HG02759 (cell line): ENCODE measurements at regions not wholly inside any gene's neighbourhood (a gene's known extent, or its start where the extent isn't known, plus 50 kb on each side); places are given as distances from the start of the nearest gene placed in this dataset.

ENCODE experiments used
- ATAC-seq: cut with Tn5 transposase; IDR thresholded peaks from one replicate; pipeline ENCODE4 v1.9.1; 2021; ENCODE audit warnings: mild to moderate bottlenecking, moderate library complexity; ENCODE audit not compliant: unreplicated experiment

DNA sequence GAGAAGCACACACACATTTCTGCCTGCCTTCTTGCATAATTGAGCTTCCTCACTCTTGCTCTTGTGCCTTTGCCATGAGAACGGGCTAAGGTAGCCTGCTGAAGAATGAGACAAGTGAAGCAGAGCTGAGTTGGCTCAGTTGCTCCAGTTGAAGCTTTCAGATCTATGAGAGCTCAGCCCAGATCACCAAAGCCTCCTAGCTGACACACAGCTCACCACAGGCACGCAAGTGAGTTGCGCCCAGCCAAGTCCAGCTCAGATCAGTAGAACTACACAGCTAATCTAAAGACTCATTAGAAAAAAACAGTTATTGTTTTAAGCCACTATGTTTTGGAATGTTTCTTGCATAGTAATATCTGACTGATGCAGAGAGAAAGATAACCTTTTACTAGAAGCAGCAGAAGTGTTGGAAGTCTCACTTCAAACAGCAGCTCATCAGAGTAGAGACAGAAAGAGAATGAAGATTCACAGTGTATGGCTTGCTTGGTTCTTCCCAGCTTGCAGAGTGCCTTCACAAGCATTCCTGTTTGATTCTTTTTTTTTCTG lies 362.4 kb downstream of the MID1IP1 start:
- ATAC-seq = no peak

DNA sequence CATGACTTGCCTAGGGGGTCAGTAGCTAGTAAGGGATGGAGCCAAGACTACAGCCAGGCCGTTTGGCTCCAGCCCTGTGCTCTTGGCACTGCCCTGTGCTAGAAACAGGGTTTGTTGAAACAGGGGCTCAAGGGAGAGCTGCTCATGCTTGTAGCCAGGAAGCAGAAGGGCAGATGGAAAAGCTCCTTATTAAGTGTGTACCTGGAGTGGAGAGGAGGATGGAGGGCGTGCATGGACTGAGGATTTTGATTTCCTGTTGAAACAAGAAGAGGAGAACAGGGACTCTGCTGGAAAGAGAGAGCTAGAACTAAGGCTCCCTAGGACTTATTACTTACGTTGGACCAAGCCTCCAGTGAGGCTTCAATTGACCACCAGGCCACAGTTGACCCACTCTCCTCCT lies 363.0 kb downstream of the MID1IP1 start:
- ATAC-seq = no peak

DNA sequence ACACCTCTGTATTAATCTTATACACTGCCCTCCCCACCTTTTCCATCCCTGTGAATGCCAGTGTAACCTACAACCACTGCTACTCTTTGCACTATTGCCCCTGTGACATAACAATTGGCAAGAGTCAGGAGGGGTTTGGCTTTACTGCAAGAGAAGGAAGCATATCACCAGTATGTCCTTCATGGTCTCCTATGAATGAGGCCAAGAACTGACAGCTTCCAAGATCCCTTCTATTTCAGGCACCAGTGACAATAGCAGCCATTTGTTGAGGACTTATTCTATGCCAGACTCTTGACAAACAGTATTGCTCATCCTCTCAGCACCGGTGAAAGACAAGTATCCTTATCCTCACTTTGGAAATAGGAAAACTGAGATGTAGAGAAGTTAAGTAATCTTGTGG lies 363.9 kb downstream of the MID1IP1 start:
- ATAC-seq = no peak

DNA sequence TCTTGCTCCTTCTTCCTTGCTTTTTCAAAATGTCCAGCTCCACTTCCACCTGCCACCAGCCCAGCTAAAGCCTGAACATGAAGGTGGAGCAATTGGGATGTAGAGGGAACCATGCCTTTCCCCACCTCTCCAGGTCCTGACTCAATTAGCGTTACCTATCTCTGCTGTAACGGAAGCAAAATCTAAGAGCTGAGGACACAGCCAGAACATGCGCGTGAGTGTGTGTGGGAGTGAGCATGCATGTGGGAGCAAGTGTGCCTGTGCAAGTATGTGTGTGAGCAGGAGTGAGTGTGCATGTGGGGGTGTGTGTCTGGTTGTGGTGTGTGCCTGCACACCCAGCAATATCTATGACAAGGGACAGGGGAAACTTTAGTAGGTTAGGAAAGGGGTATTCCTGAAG lies 364.5 kb downstream of the MID1IP1 start:
- no peak for ATAC-seq

DNA sequence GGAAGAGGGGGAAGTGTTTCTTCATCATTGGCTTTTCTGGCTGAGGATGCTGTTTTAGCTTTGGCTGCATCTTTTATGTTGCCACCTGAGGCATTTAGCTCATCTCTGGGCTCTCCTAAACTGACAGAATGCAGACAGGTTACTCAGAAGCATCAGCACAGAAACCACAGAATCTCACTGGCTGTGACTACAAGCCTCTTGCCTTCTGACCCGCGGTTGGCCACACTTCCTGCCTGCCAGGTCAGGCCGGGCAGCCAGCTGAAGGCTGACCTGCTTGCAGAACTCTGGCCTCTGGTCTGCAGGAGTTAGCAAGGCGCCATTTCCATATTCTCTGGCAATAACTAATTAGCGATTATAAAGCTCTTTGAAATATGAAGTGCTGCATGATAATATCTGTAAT lies 366.5 kb downstream of the MID1IP1 start:
- ATAC-seq = peak; percentile 87

DNA sequence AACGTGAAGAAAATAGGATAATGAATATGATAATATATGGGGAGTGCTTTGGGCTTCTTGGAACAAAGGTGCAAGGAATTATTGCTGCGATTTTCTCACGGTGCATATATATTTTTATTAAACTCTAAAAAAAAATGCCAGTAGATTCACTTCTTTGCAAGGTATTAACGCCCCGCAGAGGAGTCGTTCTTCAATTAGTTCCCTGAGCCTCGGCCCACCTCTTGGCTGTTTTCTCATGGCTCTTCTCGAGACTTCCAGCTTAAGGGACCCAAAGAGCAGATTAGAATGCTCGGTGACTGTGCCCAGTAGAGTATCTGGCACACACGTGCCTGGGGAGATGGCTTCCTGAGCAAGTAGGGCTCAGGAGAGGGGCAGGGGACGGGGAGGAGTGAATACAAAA lies 367.4 kb downstream of the MID1IP1 start:
- ATAC-seq = no peak

DNA sequence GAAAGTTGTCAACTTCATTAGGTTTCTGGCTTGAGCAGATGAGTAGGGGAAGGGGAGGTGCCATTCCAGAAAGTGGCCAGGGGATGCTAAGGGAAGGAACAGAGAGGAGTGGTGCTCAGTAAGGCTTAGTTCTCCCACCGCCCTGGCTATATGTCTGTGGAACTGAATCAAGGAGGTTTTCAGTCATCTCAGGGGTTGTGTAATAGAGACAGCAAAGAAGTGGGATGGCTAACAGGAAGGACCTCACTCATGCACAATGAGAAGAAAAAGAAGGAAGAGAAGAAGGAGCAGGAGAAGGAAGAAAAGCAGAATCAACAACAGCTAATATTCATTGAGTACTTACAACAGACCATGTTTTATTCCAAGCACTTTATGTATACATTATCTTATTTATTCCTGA lies 368.7 kb downstream of the MID1IP1 start:
- no peak for ATAC-seq

DNA sequence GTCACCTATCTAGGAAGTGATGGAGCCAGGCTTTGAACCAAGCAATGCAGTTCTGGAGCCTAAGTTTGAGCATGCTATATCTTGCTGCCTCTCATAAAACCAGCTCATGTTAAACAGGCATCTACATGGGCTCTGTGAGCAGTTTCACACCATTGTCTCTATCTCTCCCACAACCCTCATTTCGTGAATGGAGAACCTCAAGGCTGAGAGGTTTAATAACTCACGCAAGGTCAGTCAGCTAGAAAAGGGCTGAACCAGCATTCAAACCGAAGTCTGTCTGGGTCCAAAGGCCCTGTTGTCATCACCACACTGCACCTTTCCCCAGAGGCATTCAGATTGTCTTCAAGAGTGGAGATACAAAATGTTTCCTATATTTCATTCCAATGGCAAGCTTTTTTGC lies 369.2 kb downstream of the MID1IP1 start:
- ATAC-seq = no peak

DNA sequence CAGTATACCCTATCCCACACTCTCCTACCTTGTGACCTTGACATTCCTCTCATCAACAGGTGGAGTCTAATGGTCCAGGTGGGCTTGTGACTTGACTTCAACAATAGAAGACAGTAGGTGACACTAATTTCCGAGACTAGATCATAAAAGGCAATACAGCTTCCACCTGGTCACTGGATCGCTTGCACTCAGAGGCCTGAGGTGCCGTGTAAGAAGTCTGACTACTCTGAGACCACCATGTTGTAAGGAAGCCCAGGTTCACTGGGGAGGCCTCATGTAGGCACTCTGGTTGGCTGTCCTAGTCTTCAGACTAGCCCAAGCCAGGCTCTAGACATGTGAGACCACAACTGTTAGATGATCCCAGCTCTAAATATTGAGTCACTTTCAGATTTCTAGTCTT lies 370.4 kb downstream of the MID1IP1 start:
- no peak for ATAC-seq

DNA sequence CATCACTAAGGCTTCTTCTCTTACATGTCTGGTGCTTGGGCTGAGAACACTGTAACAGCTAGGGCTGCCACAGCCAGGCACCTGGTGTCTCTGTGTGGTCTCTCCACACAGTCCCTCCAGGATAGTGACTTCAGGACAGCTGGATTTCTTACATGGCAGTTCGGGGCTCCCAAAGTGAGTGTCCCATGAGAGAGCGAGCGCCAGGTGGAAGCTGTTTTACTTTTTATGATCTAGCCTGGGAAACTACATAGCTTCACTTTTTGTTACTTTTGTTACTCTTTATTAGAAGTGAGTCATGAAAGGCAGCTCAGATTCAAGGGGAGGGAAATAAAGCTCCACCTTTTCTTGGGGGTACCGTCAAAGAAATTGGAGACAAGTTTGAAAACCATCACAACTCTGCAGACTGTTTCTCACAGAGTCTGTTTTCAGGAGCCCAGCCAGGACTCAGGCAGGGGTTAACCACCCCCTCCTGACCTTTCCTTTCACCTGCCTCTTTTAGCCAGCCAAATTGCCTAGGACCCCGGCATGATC lies 373.0 kb downstream of the MID1IP1 start:
- ATAC-seq = no peak

DNA sequence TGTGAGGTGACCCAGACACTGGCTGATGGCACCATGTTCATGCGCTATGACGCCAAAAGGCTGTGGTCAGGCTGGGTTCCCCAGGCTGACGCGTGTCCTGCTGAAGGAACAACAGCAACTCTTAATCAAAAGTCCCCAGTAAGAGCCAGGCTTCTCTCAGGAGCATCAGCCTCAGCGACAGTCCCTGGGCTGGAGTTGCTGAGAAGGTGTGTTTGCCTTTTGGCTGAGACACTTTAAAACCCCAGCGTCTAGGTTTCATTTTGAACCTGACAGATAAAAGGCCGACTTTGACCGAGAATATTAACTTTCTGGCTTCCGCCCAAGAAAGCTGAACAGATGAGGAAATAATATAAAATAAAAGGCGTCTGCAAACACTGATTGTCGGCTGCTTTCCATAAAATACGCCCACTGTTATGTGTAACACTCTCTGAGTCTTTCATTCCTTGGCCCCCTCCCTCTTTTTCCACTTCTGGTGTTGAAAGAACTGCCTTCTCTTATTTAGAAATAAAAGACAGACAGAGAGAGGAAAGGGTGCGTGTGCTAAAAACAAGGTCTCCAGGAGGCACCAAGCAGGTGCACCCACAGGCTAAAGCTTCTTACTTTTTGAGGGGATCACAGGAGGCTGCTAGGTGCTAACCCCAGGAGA lies 373.6 kb downstream of the MID1IP1 start:
- no peak for ATAC-seq

DNA sequence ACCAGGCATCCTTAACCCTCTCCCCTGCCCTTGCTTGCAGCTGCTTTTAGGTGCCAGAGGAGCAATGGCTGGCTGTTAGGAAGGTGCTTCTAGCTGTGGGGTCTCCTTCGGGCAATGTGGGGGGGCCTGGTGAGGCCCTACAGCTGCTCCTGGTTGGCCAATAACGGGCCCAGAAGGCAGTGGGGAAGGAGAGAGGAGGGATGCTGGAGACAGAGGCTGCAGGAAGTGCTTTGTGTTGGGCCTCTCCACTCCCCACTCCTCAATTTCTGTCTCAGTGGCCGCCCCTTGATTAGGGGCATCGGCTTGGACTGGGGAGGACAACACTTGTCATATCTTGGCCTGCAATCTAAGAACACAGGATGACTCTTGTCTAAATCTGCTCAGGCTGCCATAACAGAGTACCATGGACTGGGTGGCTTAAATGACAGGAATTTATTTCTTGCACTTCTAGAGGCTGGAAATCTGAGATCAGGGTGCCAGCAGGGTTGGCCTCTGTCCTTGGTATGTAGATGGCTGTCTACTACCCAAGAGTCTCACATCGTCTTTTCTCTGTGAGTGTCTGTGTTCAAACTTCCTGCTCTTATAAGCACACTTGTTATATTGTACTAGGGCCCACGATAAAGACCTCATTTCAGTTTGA lies 374.3 kb downstream of the MID1IP1 start:
- ATAC-seq = no peak

DNA sequence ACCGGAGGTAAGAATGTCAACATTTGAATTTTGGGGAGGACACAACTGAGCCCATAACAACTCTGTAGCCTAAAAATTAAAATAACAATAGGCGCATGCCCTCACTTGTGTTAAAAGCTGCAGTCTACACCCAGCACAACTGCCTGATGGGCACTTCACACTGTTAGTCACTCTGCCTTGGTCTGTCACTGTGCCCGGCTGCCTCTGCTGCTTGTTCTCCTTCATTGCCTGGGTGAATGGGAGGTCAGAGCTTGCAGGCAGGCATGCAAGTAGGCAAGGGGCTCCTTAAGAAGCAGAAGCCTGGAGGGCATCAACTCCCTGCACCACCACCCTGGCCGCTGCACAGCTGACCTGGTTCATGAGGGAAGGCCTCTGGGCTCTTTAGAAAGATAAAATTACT lies 374.8 kb downstream of the MID1IP1 start:
- no peak for ATAC-seq

DNA sequence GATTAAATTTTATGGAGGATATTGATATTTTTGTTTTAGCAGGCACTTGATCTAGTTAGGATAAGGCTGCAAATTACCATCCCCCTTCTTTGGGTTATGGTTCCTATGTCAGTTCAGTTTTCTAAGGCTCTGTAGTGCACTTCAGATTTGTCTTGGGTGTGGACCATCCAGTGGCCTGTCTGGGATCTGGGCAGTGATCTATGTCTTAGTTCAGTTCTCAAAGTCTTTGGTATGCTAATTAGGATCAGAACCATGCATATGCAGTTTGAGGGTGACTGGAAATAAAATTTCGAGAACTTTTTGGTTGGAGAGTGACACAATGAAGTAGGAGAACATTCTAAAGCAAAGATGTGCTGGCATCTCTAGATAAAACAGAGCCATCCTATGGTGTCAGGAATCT lies 388.2 kb downstream of the MID1IP1 start:
- no peak for ATAC-seq

DNA sequence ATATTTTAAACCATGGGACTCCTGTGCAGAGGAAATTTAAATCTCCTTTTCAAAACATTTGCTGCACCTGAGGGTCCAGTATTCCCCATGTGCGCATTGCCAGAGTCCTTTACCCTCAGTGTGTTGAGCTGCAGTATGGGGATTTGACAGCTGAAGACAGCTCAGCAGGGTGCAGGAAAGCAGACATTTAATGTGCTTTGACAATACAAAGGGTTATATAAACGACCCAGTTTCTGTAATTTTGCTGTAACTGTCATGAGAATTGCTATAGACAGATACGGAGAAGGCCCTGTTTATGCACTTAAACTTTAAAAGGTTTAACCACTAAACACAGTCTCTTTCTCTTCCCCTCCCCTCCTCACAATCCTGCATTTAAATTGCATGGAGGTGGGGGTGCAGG lies 393.4 kb downstream of the MID1IP1 start:
- no peak for ATAC-seq

DNA sequence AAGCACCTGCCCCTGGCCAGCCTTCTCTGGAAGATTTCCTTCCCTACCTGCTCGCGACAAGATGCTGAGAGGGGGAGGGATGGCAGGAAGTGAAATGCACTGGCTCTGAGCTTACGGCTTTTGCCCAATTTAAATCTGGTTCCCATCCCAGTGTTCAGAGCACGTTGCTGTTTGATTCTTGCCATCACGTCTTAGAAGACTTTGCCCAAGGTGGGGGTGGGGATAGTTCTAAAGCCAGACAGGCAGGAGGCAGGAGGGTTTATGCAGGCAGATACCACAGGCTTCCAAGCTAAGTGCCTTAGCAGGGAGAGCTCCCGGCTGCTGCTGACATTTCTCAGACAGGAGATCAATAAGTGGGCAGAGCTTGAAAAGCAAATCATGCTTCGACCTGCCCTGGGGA lies 393.9 kb downstream of the MID1IP1 start:
- ATAC-seq = no peak

DNA sequence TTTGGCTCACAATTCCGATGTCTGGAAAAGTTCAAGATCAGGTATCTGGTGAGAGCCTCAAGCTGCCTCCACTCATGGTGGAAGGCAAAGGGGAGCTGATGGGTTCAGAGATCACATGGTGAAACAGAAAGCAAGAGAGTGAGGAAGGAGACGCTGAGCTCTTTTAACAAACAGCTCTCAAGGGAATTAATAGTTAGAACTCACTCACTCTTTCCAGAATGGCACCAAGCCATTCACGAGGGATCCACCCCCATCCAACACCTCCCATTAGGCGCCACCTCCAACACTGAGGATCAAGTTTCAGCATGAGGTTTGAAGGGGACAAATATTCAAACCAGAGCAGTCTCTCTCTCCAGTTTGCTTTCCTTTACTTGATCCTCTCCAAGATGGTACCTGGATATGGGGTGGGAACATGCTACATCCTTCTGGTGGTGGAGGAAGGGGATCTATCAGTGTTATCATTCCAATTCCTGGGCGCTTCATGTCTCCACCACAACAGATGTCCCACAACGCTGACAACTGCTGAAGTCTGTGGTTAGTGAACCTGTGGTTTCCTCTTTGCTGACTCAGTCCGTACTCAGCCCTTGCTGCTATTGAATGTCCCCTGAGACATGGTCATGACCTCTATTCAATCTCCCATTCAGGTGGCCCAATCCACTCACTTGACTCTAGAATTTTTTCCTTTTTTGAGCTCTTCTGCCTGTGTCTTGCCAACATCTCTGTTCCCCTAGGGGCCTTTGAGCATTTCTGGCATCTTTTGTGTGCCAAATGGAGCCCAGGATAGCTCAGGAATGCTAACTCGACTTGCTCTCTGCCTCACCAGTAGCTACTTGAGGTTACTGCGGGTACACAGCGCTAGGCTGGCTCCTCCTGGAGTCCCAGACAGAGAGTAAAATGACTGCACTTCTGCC lies 395.2 kb downstream of the MID1IP1 start:
- peak; percentile 96 for ATAC-seq

DNA sequence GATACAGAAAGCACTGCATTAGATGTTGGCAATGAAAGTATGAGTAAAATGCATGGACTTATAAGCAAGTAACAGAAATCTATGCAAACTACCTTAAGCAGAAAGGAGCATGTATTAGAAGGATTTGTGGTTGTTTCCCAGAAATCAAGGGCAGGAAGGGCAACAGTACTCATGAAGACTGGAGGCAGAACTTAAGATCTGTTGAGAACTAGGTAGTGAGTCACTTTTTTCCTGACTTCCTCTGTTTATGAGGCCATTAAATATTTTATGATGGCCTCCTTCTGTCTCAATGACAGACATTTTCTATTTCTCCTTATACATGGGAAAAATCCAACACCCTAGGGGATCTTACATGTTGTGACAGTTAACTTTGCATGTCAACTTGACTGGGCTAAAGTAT lies 398.2 kb downstream of the MID1IP1 start:
- no peak for ATAC-seq

DNA sequence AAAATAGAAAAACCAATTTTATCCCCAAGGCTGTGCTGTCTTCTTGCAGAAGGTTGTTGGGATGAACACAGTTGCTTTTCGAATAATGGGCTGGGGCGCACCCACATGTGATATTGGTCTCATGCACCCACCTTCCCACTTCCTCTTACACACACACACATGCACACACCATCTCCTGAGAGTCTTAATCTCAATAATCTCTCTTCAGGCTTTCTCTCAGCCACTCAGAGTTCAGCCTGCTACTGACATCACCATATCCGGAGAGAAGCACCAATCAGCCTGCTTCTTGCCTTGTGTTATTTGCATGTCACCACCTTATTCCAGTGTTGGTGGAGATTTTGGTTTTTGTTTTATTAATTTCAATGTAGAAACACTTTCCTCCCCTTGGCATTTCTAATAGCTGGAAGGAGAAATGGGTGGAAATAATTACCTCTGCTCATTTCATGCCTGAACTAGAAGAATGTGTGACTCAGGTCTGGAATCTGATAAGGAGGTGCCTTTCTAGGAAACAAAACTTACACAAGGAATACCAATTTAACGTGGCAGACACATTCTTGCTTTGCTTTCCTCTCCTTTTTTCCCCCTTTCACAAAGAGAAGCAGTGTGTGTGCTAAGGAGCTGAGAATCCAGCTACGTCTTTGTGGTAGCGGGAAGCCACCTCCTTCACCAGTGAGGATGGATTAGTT lies 400.2 kb downstream of the MID1IP1 start:
- ATAC-seq = no peak

DNA sequence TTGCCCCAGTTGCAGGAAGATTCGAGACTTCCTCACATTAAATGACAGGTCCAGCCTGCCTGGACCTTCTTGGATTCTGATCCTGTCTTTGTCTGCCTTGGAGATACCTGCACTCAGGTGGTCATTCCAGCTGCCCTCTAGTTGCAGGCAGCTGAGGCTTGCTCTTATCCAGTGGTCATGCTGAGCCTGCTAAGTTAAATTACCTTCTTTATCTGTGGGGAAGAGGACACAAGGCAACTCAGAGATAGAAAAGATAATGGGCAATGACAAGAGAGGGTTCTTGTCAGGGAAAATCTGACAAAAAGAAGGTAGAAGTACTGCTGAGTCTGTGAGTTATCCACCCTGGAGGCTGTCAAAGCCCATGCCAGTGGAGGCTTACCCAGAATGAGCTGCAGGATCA lies 401.4 kb downstream of the MID1IP1 start:
- ATAC-seq = no peak

DNA sequence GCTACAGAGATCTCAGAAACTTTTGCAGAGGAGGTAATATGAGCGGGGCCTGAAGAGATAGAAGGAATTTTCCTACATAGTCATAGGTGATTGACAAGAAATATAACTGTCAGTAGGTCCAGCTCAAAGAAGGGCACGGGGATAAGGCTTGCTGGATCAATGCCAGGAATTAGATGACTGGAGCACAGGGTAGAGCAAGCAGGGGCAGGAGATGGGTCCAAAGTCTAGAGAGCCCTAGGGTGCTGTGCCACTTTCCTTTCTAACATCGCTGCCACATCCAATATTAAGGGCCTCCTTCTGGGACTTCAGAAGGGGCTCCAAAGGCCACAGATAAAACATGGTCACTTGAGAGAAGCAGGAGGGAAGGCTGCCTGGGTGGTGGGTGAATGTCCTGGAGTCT lies 402.2 kb downstream of the MID1IP1 start:
- no peak for ATAC-seq
